Nephron progenitor cell (in vitro differentiated cells): ENCODE measurements at regions not wholly inside any gene's neighbourhood (a gene's known extent, or its start where the extent isn't known, plus 50 kb on each side); places are given as distances from the start of the nearest gene placed in this dataset.

ENCODE experiments used
- DNase-seq: peaks from one replicate; pipeline ENCODE4 v3.0.0; 2021
- H3K27ac Mint-ChIP-seq: 2 replicates; pipeline ENCODE4 v1.8.0; 2021; ENCODE audit warnings: mild to moderate bottlenecking, moderate library complexity, mixed read lengths
- H3K27me3 Mint-ChIP-seq: 2 replicates; pipeline ENCODE4 v1.8.0; 2021; ENCODE audit warnings: mild to moderate bottlenecking, low read depth, mixed read lengths; ENCODE audit not compliant: poor library complexity
- H3K36me3 Mint-ChIP-seq: 2 replicates; pipeline ENCODE4 v1.8.0; 2021; ENCODE audit warnings: low read depth, mixed read lengths
- H3K4me1 Mint-ChIP-seq: 2 replicates; pipeline ENCODE4 v1.8.0; 2021; ENCODE audit warnings: mixed read lengths
- H3K4me3 Mint-ChIP-seq: 2 replicates; pipeline ENCODE4 v1.8.0; 2021; ENCODE audit warnings: mild to moderate bottlenecking, moderate library complexity, mixed read lengths
- H3K9me3 Mint-ChIP-seq: 2 replicates; pipeline ENCODE4 v1.8.0; 2021; ENCODE audit warnings: mild to moderate bottlenecking, moderate library complexity, mixed read lengths
- TF ChIP-seq, protein P1 (sequence below): fragments of 200-600 bp; sonication (generic); IDR thresholded peaks from 2 replicates; pipeline ENCODE4 v1.5.0; 2021; ENCODE audit warnings: antibody characterized with exemption

DNA sequence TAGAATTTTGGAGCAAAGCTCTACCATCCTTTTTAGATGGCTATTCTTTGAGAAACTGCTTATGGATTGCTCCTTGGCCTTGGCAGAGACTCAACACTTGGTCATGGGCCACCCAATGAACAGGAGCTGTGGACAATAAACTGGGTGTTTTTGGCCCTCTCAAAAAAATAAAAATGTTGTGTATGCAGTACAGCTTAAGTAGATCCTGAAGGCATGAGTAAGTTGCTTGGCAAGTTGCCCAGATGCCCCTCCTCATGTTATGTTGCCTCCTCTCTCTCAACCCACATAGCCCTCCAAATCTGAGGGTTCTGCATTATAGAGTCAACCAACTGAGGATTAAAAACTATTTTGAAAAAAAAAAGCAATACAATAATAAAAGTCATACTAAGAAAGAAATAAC lies 124.9 kb downstream of the ATP23 start:
- H3K36me3 Mint-ChIP-seq: peaks cover 5% of the 10 kb centered on the region
- H3K27me3 Mint-ChIP-seq: no peaks in the 10 kb centered on the region
- DNase-seq: no peak
- H3K4me3 Mint-ChIP-seq: no peak overlapping the region
- TF ChIP-seq, protein P1, sequence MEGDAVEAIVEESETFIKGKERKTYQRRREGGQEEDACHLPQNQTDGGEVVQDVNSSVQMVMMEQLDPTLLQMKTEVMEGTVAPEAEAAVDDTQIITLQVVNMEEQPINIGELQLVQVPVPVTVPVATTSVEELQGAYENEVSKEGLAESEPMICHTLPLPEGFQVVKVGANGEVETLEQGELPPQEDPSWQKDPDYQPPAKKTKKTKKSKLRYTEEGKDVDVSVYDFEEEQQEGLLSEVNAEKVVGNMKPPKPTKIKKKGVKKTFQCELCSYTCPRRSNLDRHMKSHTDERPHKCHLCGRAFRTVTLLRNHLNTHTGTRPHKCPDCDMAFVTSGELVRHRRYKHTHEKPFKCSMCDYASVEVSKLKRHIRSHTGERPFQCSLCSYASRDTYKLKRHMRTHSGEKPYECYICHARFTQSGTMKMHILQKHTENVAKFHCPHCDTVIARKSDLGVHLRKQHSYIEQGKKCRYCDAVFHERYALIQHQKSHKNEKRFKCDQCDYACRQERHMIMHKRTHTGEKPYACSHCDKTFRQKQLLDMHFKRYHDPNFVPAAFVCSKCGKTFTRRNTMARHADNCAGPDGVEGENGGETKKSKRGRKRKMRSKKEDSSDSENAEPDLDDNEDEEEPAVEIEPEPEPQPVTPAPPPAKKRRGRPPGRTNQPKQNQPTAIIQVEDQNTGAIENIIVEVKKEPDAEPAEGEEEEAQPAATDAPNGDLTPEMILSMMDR: no peak
- no peak overlapping the region for H3K27ac Mint-ChIP-seq
- H3K9me3 Mint-ChIP-seq: peaks cover 19% of the 10 kb centered on the region
- H3K4me1 Mint-ChIP-seq: no peaks in the 10 kb centered on the region

- Mint-ChIP-seq H3K27ac (no peak overlapping the region), H3K27me3 (no peaks in the 10 kb centered on the region), H3K36me3 (peaks cover 5% of the 10 kb centered on the region), H3K4me3 (no peak overlapping the region), H3K4me1 (no peaks in the 10 kb centered on the region), H3K9me3 (peaks cover 11% of the 10 kb centered on the region)
- TF ChIP-seq, protein P1: no peak
- DNase-seq: no peak
Observed at GRCh38 chr12:58067610-58068387, 126.4 kb downstream of the ATP23 start.

- H3K36me3 Mint-ChIP-seq: peaks cover 5% of the 10 kb centered on the region
- no peaks in the 10 kb centered on the region for H3K27me3 Mint-ChIP-seq
- no peak overlapping the region for H3K4me3 Mint-ChIP-seq
- no peaks in the 10 kb centered on the region for H3K4me1 Mint-ChIP-seq
- H3K9me3 Mint-ChIP-seq: peaks cover 11% of the 10 kb centered on the region
- H3K27ac Mint-ChIP-seq: no peak overlapping the region
- DNase-seq: no peak
- TF ChIP-seq, protein P1: no peak
Observed at GRCh38 chr12:58068706-58069105, 127.3 kb downstream of the ATP23 start.

DNA sequence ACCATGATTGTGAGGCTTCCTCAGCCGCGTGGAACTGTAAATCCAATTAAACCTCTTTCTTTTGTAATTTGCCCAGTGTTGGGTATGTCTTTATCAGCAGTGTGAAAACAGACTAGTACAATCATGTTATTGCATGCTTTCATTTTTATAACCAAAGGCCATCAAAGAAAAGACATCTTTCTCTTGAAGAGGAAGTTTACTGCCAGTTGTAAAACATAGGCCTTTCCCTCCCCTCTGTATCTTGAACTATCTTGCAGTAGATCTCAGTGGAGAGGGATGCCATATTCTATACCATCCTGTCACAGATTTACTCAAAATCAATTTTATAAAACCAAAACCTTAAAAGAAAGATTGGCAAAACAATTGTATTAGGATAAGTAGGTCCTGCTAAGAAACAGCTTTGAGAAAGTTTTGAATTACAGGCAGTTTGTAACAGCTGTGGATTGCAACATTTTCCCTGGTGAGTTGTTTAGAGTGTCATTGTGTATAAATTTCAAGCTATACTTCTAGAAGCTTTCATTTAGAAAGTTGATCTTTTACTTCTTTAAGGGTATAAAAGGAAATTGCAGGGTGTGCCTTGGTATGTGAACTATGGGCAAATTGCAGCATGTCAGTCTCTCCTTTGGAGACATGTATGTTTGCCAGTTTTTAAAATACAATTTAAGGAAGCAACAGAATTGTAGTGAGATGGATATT lies 128.0 kb downstream of the ATP23 start:
- Mint-ChIP-seq H3K36me3 (peaks cover 5% of the 10 kb centered on the region), H3K27me3 (no peaks in the 10 kb centered on the region), H3K27ac (no peak overlapping the region), H3K9me3 (peaks cover 16% of the 10 kb centered on the region), H3K4me3 (no peak overlapping the region), H3K4me1 (no peaks in the 10 kb centered on the region)
- TF ChIP-seq, protein P1: no peak
- no peak for DNase-seq

DNA sequence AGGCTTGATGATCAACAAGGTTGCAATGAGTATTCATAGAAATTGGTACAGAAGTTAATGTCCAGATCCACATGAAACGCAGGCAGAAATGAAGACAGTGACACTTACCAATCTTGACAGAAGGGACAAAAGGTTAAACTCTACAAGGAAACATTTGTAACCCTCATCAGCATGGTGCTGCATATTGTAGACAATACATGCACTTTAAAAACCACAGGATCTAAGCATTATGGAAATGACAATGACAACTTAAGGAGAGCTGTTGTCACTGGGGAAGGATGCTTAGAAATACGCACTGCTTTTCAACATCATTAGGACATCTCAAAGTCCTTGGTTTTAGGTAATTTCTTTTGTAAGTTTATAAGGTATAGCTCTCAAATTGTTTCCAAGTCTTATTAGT lies 130.6 kb downstream of the ATP23 start:
- Mint-ChIP-seq H3K36me3 (peaks cover 5% of the 10 kb centered on the region), H3K27ac (no peak overlapping the region), H3K9me3 (peaks cover 16% of the 10 kb centered on the region), H3K4me1 (no peaks in the 10 kb centered on the region), H3K27me3 (no peaks in the 10 kb centered on the region), H3K4me3 (no peak overlapping the region)
- DNase-seq: no peak
- TF ChIP-seq, protein P1: no peak

- TF ChIP-seq, protein P1: no peak
- H3K4me1 Mint-ChIP-seq: peaks cover 5% of the 10 kb centered on the region
- H3K9me3 Mint-ChIP-seq: peaks cover 6% of the 10 kb centered on the region
- no peak overlapping the region for H3K27ac Mint-ChIP-seq
- no peaks in the 10 kb centered on the region for H3K27me3 Mint-ChIP-seq
- no peak for DNase-seq
- H3K4me3 Mint-ChIP-seq: no peak overlapping the region
- peaks cover 1% of the 10 kb centered on the region for H3K36me3 Mint-ChIP-seq
Observed at GRCh38 chr12:58074259-58074658, 132.9 kb downstream of the ATP23 start.
